RWPE2 (cell line): ENCODE measurements at regions not wholly inside any gene's neighbourhood (a gene's known extent, or its start where the extent isn't known, plus 50 kb on each side); places are given as distances from the start of the nearest gene placed in this dataset.

Source experiments
- ATAC-seq: fragments of 200-7000 bp; cut with Tn5 transposase; 3 replicates; pipeline ENCODE4 v1.9.1; 2021; ENCODE audit warnings: low read depth
- DNase-seq: peaks from one replicate; pipeline ENCODE4 v3.0.0-alpha.2; 2020; ENCODE audit warnings: low spot score
- H3K27ac ChIP-seq: fragments of 450-650 bp; 2 replicates; pipeline ENCODE4 v1.5.1; 2017; ENCODE audit warnings: mild to moderate bottlenecking; ENCODE audit not compliant: poor library complexity, severe bottlenecking
- H3K27me3 ChIP-seq: fragments of 250-450 bp; sonication (Bioruptor Pico); 2 replicates; pipeline ENCODE4 v1.5.1; 2021; ENCODE audit warnings: mild to moderate bottlenecking, moderate library complexity; ENCODE audit not compliant: insufficient read depth, poor library complexity, severe bottlenecking
- H3K36me3 ChIP-seq: fragments of 250-450 bp; sonication (Bioruptor Pico); 2 replicates; pipeline ENCODE4 v1.5.1; 2020; ENCODE audit warnings: low read depth, mild to moderate bottlenecking, moderate library complexity
- H3K4me1 ChIP-seq: fragments of 250-450 bp; sonication (Bioruptor Pico); 2 replicates; pipeline ENCODE4 v1.5.1; 2021; ENCODE audit warnings: mild to moderate bottlenecking, moderate library complexity; ENCODE audit not compliant: insufficient read depth, poor library complexity, severe bottlenecking
- H3K4me3 ChIP-seq: fragments of 250-450 bp; sonication (Bioruptor Pico); 2 replicates; pipeline ENCODE4 v1.5.1; 2021; ENCODE audit warnings: mild to moderate bottlenecking, moderate library complexity; ENCODE audit not compliant: severe bottlenecking
- H3K9me3 ChIP-seq: fragments of 250-450 bp; sonication (Bioruptor Pico); 2 replicates; pipeline ENCODE4 v1.5.1; 2021; ENCODE audit warnings: mild to moderate bottlenecking, moderate library complexity; ENCODE audit not compliant: severe bottlenecking
- CTCF ChIP-seq: fragments of 450-650 bp; IDR thresholded peaks from one replicate; pipeline ENCODE4 v1.5.1; 2017; ENCODE audit warnings: mild to moderate bottlenecking, moderate library complexity; ENCODE audit not compliant: poor library complexity, severe bottlenecking

GRCh38 chr9:120198027-120198426, 381.9 kb downstream of the CDK5RAP2 start:
- no peak for DNase-seq
- no peak overlapping the region for H3K4me3 ChIP-seq
- no peaks in the 10 kb centered on the region for H3K27me3 ChIP-seq
- H3K4me1 ChIP-seq: no peaks in the 10 kb centered on the region
- H3K36me3 ChIP-seq: no peaks in the 10 kb centered on the region
- H3K27ac ChIP-seq: no peak overlapping the region
- no peaks in the 10 kb centered on the region for H3K9me3 ChIP-seq
- no peak for TF ChIP-seq CTCF
- ATAC-seq: no peak

GRCh38 chr9:120197605-120198004, 382.4 kb downstream of the CDK5RAP2 start:
- Histone ChIP-seq H3K9me3 (no peaks in the 10 kb centered on the region), H3K4me3 (no peak overlapping the region), H3K36me3 (no peaks in the 10 kb centered on the region), H3K27me3 (no peaks in the 10 kb centered on the region), H3K27ac (no peak overlapping the region), H3K4me1 (no peaks in the 10 kb centered on the region)
- TF ChIP-seq CTCF: no peak
- ATAC-seq (no peak), DNase-seq (no peak)

DNA sequence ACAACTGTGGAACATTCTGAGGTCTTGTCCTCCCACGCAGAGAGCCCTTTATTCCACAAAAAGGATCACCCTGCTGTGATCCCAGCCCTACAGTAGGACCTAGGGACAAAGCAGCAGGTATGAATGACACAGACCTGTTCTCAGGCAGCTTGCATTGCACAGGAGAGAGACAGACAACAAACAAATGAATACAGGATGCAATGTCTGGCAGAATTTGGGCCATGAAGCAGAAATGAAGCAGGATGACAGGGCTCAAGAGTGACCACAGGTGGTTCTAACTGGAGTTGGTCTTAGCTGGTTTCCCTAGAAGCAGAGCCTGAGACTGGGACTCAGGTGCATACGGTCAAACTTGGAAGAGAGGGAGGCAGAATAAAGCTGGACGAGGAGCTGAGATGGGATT, 388.8 kb downstream of the CDK5RAP2 start:
- H3K9me3 ChIP-seq: no peaks in the 10 kb centered on the region
- H3K36me3 ChIP-seq: no peaks in the 10 kb centered on the region
- H3K27me3 ChIP-seq: no peaks in the 10 kb centered on the region
- H3K4me3 ChIP-seq: no peak overlapping the region
- no peak overlapping the region for H3K27ac ChIP-seq
- ATAC-seq (no peak), DNase-seq (no peak)
- H3K4me1 ChIP-seq: no peaks in the 10 kb centered on the region
- TF ChIP-seq CTCF: no peak

- Histone ChIP-seq H3K9me3 (no peaks in the 10 kb centered on the region), H3K36me3 (no peaks in the 10 kb centered on the region), H3K4me3 (no peak overlapping the region), H3K27ac (no peak overlapping the region), H3K27me3 (no peaks in the 10 kb centered on the region), H3K4me1 (no peaks in the 10 kb centered on the region)
- no peak for TF ChIP-seq CTCF
- DNase-seq: no peak
- ATAC-seq: no peak
Measured at GRCh38 chr9:120187758-120188157, 392.2 kb downstream of the CDK5RAP2 start.

DNA sequence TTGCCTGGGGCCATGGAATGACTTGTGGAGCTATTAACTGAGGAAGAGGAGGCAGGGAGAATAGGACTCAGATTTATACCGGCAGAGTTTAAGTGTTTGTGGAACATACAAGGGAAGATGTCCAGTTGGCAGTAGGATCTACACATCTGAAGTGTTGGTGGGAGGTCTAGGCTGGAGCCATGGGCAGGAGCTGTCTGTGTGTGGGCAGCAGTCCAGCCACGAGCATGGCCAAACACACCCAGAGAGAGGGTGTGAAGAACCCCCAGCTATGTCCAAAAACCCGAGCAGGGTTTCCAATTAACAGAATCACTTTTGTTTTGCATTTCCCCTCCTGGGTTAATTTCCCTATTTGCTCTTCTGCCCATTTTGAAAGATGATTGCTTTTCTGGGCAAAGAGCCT, 393.7 kb downstream of the CDK5RAP2 start:
- ATAC-seq: no peak

More for the DNA sequence above, 393.7 kb downstream of the CDK5RAP2 start:
- Histone ChIP-seq H3K27me3 (no peaks in the 10 kb centered on the region), H3K27ac (no peak overlapping the region), H3K4me1 (no peaks in the 10 kb centered on the region), H3K4me3 (no peak overlapping the region), H3K36me3 (no peaks in the 10 kb centered on the region), H3K9me3 (no peaks in the 10 kb centered on the region)
- DNase-seq: no peak
- TF ChIP-seq CTCF: no peak
